ENCODE measurements at regions not wholly inside any gene's neighbourhood (a gene's known extent, or its start where the extent isn't known, plus 50 kb on each side); places are given as distances from the start of the nearest gene placed in this dataset.

- TF ChIP-seq CTCF (IDR thresholded peaks at IDR 0.05) (no peak), POLR2A (IDR thresholded peaks at IDR 0.05) (no peak)
Observed at GRCh38 chr14:29459969-29460560, 467.6 kb downstream of the PRKD1 start.

Measured in suprapubic skin (tissue), 3 donors.